ENCODE measurements at regions not wholly inside any gene's neighbourhood (a gene's known extent, or its start where the extent isn't known, plus 50 kb on each side); places are given as distances from the start of the nearest gene placed in this dataset.

GRCh38 chr4:33421887-33422286 lies 2701.7 kb downstream of the PCDH7 start:
- no peak for ATAC-seq
- TF ChIP-seq ZNF8 (CRISPR knock-in tag; IDR thresholded peaks at IDR 0.05) = no peak
- no peak for TF ChIP-seq RARB (CRISPR knock-in tag; IDR thresholded peaks at IDR 0.05)
- TF ChIP-seq ISL1 (CRISPR knock-in tag; IDR thresholded peaks at IDR 0.05) = no peak
- TF ChIP-seq GLIS3 (CRISPR knock-in tag; IDR thresholded peaks at IDR 0.05) = no peak
- TF ChIP-seq CREB5 (CRISPR knock-in tag; IDR thresholded peaks at IDR 0.05; ENCODE audit: low read depth) = no peak
- no peak for TF ChIP-seq OSR1 (CRISPR knock-in tag; IDR thresholded peaks at IDR 0.05)

- no peak for ATAC-seq
- TF ChIP-seq RARB (CRISPR knock-in tag; IDR thresholded peaks at IDR 0.05) = no peak
- no peak for TF ChIP-seq BACH2 (CRISPR knock-in tag; IDR thresholded peaks at IDR 0.05; ENCODE audit: borderline replicate concordance)
- TF ChIP-seq PATZ1 (CRISPR knock-in tag; IDR thresholded peaks at IDR 0.05; ENCODE audit: borderline replicate concordance) = no peak
- TF ChIP-seq OSR1 (CRISPR knock-in tag; IDR thresholded peaks at IDR 0.05) = no peak
- TF ChIP-seq PPARA (CRISPR knock-in tag; IDR thresholded peaks at IDR 0.05; ENCODE audit: borderline replicate concordance) = no peak
- no peak for TF ChIP-seq GLIS3 (CRISPR knock-in tag; IDR thresholded peaks at IDR 0.05)
- no peak for TF ChIP-seq CSDC2 (CRISPR knock-in tag; IDR thresholded peaks at IDR 0.05)
- TF ChIP-seq SNAI2 (CRISPR knock-in tag; IDR thresholded peaks at IDR 0.05) = no peak
- no peak for TF ChIP-seq ZC3H10 (CRISPR knock-in tag; IDR thresholded peaks at IDR 0.05)
- no peak for TF ChIP-seq ISL1 (CRISPR knock-in tag; IDR thresholded peaks at IDR 0.05)
- no peak for TF ChIP-seq TCF4 (CRISPR knock-in tag; IDR thresholded peaks at IDR 0.05; ENCODE audit: borderline replicate concordance)
- TF ChIP-seq CSRNP3 (CRISPR knock-in tag; IDR thresholded peaks at IDR 0.05) = no peak
- TF ChIP-seq ZNF70 (CRISPR knock-in tag; IDR thresholded peaks at IDR 0.05) = no peak
- TF ChIP-seq ZFP3 (CRISPR knock-in tag; IDR thresholded peaks at IDR 0.05) = no peak
- TF ChIP-seq TOX (CRISPR knock-in tag; IDR thresholded peaks at IDR 0.05; ENCODE audit: borderline replicate concordance) = no peak
These were observed 2702.5 kb downstream of the PCDH7 start for GRCh38 chr4:33422656-33423055.

GRCh38 chr4:33425936-33426335 lies 2705.8 kb downstream of the PCDH7 start:
- TF ChIP-seq CREB5 (CRISPR knock-in tag; IDR thresholded peaks at IDR 0.05; ENCODE audit: low read depth) (no peak), ZFP30 (CRISPR knock-in tag; IDR thresholded peaks at IDR 0.05) (no peak), ZC3H10 (CRISPR knock-in tag; IDR thresholded peaks at IDR 0.05) (no peak), CSRNP3 (CRISPR knock-in tag; IDR thresholded peaks at IDR 0.05) (no peak)

GRCh38 chr4:33427676-33428075 lies 2707.5 kb downstream of the PCDH7 start:
- ATAC-seq = no peak
- TF ChIP-seq TSHZ2 (CRISPR knock-in tag; IDR thresholded peaks at IDR 0.05) (no peak), PPARA (CRISPR knock-in tag; IDR thresholded peaks at IDR 0.05; ENCODE audit: borderline replicate concordance) (no peak), ZNF8 (CRISPR knock-in tag; IDR thresholded peaks at IDR 0.05) (no peak), ZNF70 (CRISPR knock-in tag; IDR thresholded peaks at IDR 0.05) (no peak), ZFP30 (CRISPR knock-in tag; IDR thresholded peaks at IDR 0.05) (no peak), TOX (CRISPR knock-in tag; IDR thresholded peaks at IDR 0.05; ENCODE audit: borderline replicate concordance) (no peak), POU6F1 (CRISPR knock-in tag; IDR thresholded peaks at IDR 0.05; ENCODE audit: borderline replicate concordance, low read depth) (no peak), ISL1 (CRISPR knock-in tag; IDR thresholded peaks at IDR 0.05) (no peak), CSDC2 (CRISPR knock-in tag; IDR thresholded peaks at IDR 0.05) (no peak), PATZ1 (CRISPR knock-in tag; IDR thresholded peaks at IDR 0.05; ENCODE audit: borderline replicate concordance) (no peak)

More at GRCh38 chr4:33425936-33426335, 2705.8 kb downstream of the PCDH7 start:
- no peak for ATAC-seq

All from SK-N-SH treated with all-trans-retinoic acid at 6 μM for 48 hours (cell line).